T-cell (primary cell): ENCODE measurements at regions not wholly inside any gene's neighbourhood (a gene's known extent, or its start where the extent isn't known, plus 50 kb on each side); places are given as distances from the start of the nearest gene placed in this dataset.
"Not testable (repeated sequence)": the region's sequence is repeated elsewhere in the genome, so short reads cannot be mapped to it uniquely, and the experiment has no call there.

ENCODE experiments used
- ATAC-seq, 4 experiments: fragments of 200-7000 bp in 3 of 4; fragments of 150-1000 bp in 1 of 4; cut with Tn5 transposase; replicated peaks in 1 of 4; 1 replicate in 3 of 4; 2 replicates in 1 of 4; pipeline ENCODE4 v1.10.0; 2021; ENCODE audit warnings: moderate library complexity in 3 of 4, mild to moderate bottlenecking in 2 of 4, moderate number of reproducible peaks in 1 of 4
- CTCF ChIA-PET, 2 donors: fragments of 300-600 bp; sonication (Branson Sonifier 250); formaldehyde crosslinking; loops; one replicate each; lab custom pipeline; 2022; ENCODE audit warnings: antibody characterized with exemption in 2 of 2; lab: Charles Lee
- POLR2A ChIA-PET, 2 donors: fragments of 300-600 bp; sonication (Branson Sonifier 250); formaldehyde crosslinking; loops; one replicate each; lab custom pipeline; 2022; ENCODE audit warnings: antibody characterized with exemption in 2 of 2; lab: Charles Lee
- DNase-seq, 35 experiments: peaks; one replicate each; pipeline versions ENCODE4 v3.0.0 to v3.0.0-alpha.2; 2013 to 2023
- H3K27ac ChIP-seq: one replicate; pipeline ENCODE4 v1.5.1; 2013; ENCODE audit warnings: low read length
- H3K27me3 ChIP-seq, 2 experiments: replicated peaks in 1 of 2; 1 replicate in 1 of 2; 2 replicates in 1 of 2; pipeline versions ENCODE4 v1.6.1 to v1.7.0; 2013; ENCODE audit warnings: low read length in 1 of 2, mixed read lengths in 1 of 2; ENCODE audit not compliant: control insufficient read depth in 2 of 2, insufficient read depth in 2 of 2; ENCODE audit errors: extremely low read depth in 1 of 2
- H3K36me3 ChIP-seq, 2 donors: 1 replicate in 1 of 2; 2 replicates in 1 of 2; pipeline versions ENCODE4 v1.6.1 to v1.7.0; 2013; ENCODE audit warnings: low read length in 1 of 2; ENCODE audit not compliant: control insufficient read depth in 2 of 2, insufficient read depth in 1 of 2; ENCODE audit errors: extremely low read depth in 1 of 2
- H3K4me1 ChIP-seq, 2 experiments: 1 replicate in 1 of 2; 2 replicates in 1 of 2; pipeline versions ENCODE4 v1.6.1 to v1.7.0; 2013; ENCODE audit warnings: low read length in 2 of 2, mixed read lengths in 1 of 2; ENCODE audit not compliant: insufficient read depth in 2 of 2, control insufficient read depth in 1 of 2; ENCODE audit errors: extremely low read depth in 1 of 2
- H3K4me3 ChIP-seq, 2 donors: 1 replicate in 1 of 2; 2 replicates in 1 of 2; pipeline versions ENCODE4 v1.5.1 to v1.7.0; 2013; ENCODE audit warnings: mild to moderate bottlenecking in 2 of 2, low read length in 1 of 2, moderate library complexity in 1 of 2; ENCODE audit not compliant: control insufficient read depth in 1 of 2; ENCODE audit errors: extremely low read depth in 1 of 2
- H3K9me3 ChIP-seq: 2 replicates; pipeline ENCODE4 v1.7.0; 2013
- H3K27ac Mint-ChIP-seq, 2 donors: one replicate each; pipeline ENCODE4 v1.8.0; 2020 to 2021; ENCODE audit warnings: mild to moderate bottlenecking in 2 of 2, mixed read lengths in 2 of 2
- H3K27me3 Mint-ChIP-seq, 2 donors: one replicate each; pipeline ENCODE4 v1.8.0; 2021 to 2022; ENCODE audit warnings: mixed read lengths in 2 of 2
- H3K36me3 Mint-ChIP-seq: one replicate; pipeline ENCODE4 v1.8.0; 2021; ENCODE audit warnings: mixed read lengths
- H3K4me1 Mint-ChIP-seq, 3 donors: one replicate each; pipeline ENCODE4 v1.8.0; 2020 to 2022; ENCODE audit warnings: mixed read lengths in 3 of 3, mild to moderate bottlenecking in 1 of 3
- H3K4me3 Mint-ChIP-seq, 3 donors: one replicate each; pipeline ENCODE4 v1.8.0; 2020 to 2022; ENCODE audit warnings: mild to moderate bottlenecking in 3 of 3, mixed read lengths in 3 of 3, moderate library complexity in 3 of 3
- H3K9me3 Mint-ChIP-seq, 3 donors: one replicate each; pipeline ENCODE4 v1.8.0; 2020 to 2022; ENCODE audit warnings: mixed read lengths in 3 of 3
- WGBS: methylation state at CpG from one replicate; pipeline ENCODE4 v1.1.5; 2013; ENCODE audit warnings: missing lambda C conversion rate; ENCODE audit not compliant: insufficient coverage; 5-methylcytosine and 5-hydroxymethylcytosine counted together

- POLR2A ChIA-PET: no interaction called here
- Histone ChIP-seq H3K27ac (no peak overlapping the region), H3K4me1 (peaks cover 4 to 9% of the 10 kb centered on the region in 2 experiments), H3K9me3 (no peaks in the 10 kb centered on the region), H3K4me3 (no peak overlapping the region), H3K27me3 (no peaks in the 10 kb centered on the region), H3K36me3 (no peaks in the 10 kb centered on the region)
- CTCF ChIA-PET: interaction anchor here in 1 of 2 donors (0.6 to 1.6 kb wide), 2 partner anchors 122 to 530 kb away, joined by 6 to 7 read pairs; no protein-coding TSS in a partner anchor
- Mint-ChIP-seq H3K36me3 (no peaks in the 10 kb centered on the region), H3K4me3 (no peak overlapping the region), H3K27ac (no peak overlapping the region), H3K9me3 (no peaks in the 10 kb centered on the region), H3K4me1 (peaks cover 6 to 14% (median 11%) of the 10 kb centered on the region in 3 donors), H3K27me3 (peaks cover 0 to 33% of the 10 kb centered on the region in 2 donors)
- ATAC-seq: no peak
- DNase-seq: peak in 4 of 35 experiments; percentile 0 to 28 (median 2)
- no CpG with 5 or more reads among the region's 3 CpGs for WGBS
These were observed 53.9 kb upstream of the HEPH start for GRCh38 chrX:66110112-66110511.

DNA sequence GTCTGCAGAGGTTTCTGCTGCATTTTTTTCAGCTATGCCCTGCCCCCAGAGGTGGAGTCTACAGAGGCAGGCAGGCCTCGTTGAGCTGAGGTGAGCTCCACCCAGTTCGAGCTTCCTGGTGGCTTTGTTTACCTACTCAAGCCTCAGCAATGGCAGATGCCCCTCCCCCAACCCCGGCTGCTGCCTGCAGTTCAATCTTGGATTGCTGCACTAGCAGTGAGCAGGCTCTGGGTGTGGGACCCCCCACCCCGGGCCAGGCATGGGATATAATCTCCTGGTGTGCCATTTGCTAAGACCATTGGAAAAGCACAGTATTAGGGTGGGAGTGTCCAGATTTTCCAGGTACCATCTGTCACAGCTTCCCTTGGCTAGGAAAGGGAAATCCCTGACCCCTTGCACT lies 56.2 kb upstream of the HEPH start:
- POLR2A ChIA-PET: interaction anchor here in 1 of 2 donors (0.5 kb wide), 1 partner anchor 1071 kb away, joined by 3 read pairs; no protein-coding TSS in a partner anchor
- ATAC-seq, H3K4me3 Mint-ChIP-seq, H3K36me3 ChIP-seq, H3K4me3 ChIP-seq, H3K9me3 Mint-ChIP-seq, H3K27me3 ChIP-seq, H3K27ac ChIP-seq, CTCF ChIA-PET, H3K4me1 ChIP-seq, H3K27ac Mint-ChIP-seq, H3K36me3 Mint-ChIP-seq, H3K9me3 ChIP-seq, DNase-seq: not testable (repeated sequence)
- Mint-ChIP-seq H3K27me3 (peaks cover 0 to 50% of the 10 kb centered on the region in 2 donors), H3K4me1 (peaks cover 6 to 14% (median 11%) of the 10 kb centered on the region in 3 donors)
- no CpG with 5 or more reads among the region's 4 CpGs for WGBS

- H3K9me3 ChIP-seq, H3K36me3 ChIP-seq, ATAC-seq, POLR2A ChIA-PET, H3K27ac ChIP-seq, CTCF ChIA-PET, H3K4me1 ChIP-seq, H3K36me3 Mint-ChIP-seq, H3K4me3 ChIP-seq, H3K27ac Mint-ChIP-seq, H3K4me1 Mint-ChIP-seq, H3K9me3 Mint-ChIP-seq, H3K4me3 Mint-ChIP-seq, DNase-seq, H3K27me3 ChIP-seq: not testable (repeated sequence)
- H3K27me3 Mint-ChIP-seq: peaks cover 0 to 41% of the 10 kb centered on the region in 2 donors
- no CpG with 5 or more reads among the region's 3 CpGs for WGBS
These were observed 61.6 kb upstream of the HEPH start for GRCh38 chrX:66102398-66102797.

GRCh38 chrX:66098162-66098561 lies 58.3 kb upstream of the VSIG4 start:
- Mint-ChIP-seq H3K36me3 (no peaks in the 10 kb centered on the region), H3K27me3 (peaks cover 0 to 13% of the 10 kb centered on the region in 2 donors), H3K9me3 (peaks cover 0 to 4% (median 0%) of the 10 kb centered on the region in 3 donors), H3K27ac (no peak overlapping the region), H3K4me3 (no peak overlapping the region), H3K4me1 (no peaks in the 10 kb centered on the region)
- DNase-seq (no peak), ATAC-seq (no peak)
- Histone ChIP-seq H3K4me3 (no peak overlapping the region), H3K9me3 (peaks cover 2% of the 10 kb centered on the region), H3K36me3 (no peaks in the 10 kb centered on the region), H3K27ac (no peak overlapping the region), H3K4me1 (no peaks in the 10 kb centered on the region), H3K27me3 (no peaks in the 10 kb centered on the region)
- 100% methylated on average over 1 of the region's 2 CpGs for WGBS
- CTCF ChIA-PET: no interaction called here
- POLR2A ChIA-PET: no interaction called here

GRCh38 chrX:66096987-66097386 lies 57.1 kb upstream of the VSIG4 start:
- CTCF ChIA-PET: not testable (repeated sequence)

DNA sequence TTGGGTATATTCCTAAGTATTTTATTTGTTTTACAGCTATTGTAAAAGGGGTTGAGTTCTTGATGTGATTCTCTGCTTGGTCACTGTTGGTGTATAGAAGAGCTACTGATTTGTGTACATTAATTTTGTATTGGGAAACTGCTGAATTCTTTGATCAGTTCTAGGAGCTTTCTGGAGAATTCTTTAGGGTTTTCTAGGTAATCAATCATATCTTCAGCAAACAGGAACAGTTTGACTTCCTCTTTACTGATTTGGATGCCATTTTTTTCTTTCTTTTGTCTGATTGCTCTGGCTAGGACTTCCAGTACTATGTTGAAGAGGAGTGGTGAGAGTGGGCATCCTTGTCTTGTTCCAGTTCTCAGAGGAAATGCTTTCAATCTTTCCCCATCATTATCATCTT lies 50.1 kb upstream of the VSIG4 start:
- H3K36me3 Mint-ChIP-seq, H3K27me3 ChIP-seq, H3K27ac ChIP-seq, ATAC-seq, H3K4me1 ChIP-seq, H3K36me3 ChIP-seq, CTCF ChIA-PET, H3K9me3 Mint-ChIP-seq, H3K27ac Mint-ChIP-seq, H3K9me3 ChIP-seq, DNase-seq, H3K4me3 ChIP-seq, H3K4me3 Mint-ChIP-seq: not testable (repeated sequence)
- peaks cover 3 to 11% (median 7%) of the 10 kb centered on the region in 3 donors for H3K4me1 Mint-ChIP-seq
- POLR2A ChIA-PET: interaction anchor here in 1 of 2 donors (0.7 kb wide), 1 partner anchor 451 kb away, joined by 3 read pairs; no protein-coding TSS in a partner anchor
- H3K27me3 Mint-ChIP-seq: peaks cover 0 to 22% of the 10 kb centered on the region in 2 donors

More at GRCh38 chrX:66096987-66097386, 57.1 kb upstream of the VSIG4 start:
- ATAC-seq, H3K4me3 ChIP-seq, H3K27ac Mint-ChIP-seq, H3K27ac ChIP-seq, H3K27me3 ChIP-seq, H3K4me3 Mint-ChIP-seq, DNase-seq, H3K4me1 ChIP-seq, H3K36me3 ChIP-seq, POLR2A ChIA-PET, H3K4me1 Mint-ChIP-seq, H3K36me3 Mint-ChIP-seq, H3K9me3 ChIP-seq, H3K9me3 Mint-ChIP-seq: not testable (repeated sequence)
- peaks cover 0 to 14% of the 10 kb centered on the region in 2 donors for H3K27me3 Mint-ChIP-seq
- WGBS: no CpG with 5 or more reads among the region's 16 CpGs
